GM19351 (cell line): ENCODE measurements at regions not wholly inside any gene's neighbourhood (a gene's known extent, or its start where the extent isn't known, plus 50 kb on each side); places are given as distances from the start of the nearest gene placed in this dataset.

Experiments
- ATAC-seq: cut with Tn5 transposase; IDR thresholded peaks from one replicate; pipeline ENCODE4 v1.9.1; 2021; ENCODE audit warnings: mild to moderate bottlenecking, moderate library complexity; ENCODE audit not compliant: unreplicated experiment

DNA sequence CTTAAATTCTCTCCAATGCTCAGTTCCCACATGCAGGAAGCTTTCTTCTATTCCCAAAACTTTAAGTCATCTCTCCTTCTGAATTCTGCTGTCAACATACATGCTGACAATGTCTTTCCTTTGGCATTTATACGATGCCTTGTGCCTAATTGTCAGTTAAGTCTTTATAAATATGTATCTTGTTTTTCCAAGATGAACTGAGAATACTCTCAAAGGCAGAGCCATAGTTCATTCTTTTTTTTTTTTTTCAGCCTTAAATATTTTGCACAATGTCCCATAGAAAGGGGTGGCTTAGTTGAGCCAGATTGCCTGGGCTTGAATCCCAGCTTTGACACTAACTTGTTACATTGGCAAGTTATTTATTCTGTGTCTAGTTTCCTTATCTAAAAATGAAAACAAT is 210.6 kb downstream of the QDPR start:
- no peak for ATAC-seq

DNA sequence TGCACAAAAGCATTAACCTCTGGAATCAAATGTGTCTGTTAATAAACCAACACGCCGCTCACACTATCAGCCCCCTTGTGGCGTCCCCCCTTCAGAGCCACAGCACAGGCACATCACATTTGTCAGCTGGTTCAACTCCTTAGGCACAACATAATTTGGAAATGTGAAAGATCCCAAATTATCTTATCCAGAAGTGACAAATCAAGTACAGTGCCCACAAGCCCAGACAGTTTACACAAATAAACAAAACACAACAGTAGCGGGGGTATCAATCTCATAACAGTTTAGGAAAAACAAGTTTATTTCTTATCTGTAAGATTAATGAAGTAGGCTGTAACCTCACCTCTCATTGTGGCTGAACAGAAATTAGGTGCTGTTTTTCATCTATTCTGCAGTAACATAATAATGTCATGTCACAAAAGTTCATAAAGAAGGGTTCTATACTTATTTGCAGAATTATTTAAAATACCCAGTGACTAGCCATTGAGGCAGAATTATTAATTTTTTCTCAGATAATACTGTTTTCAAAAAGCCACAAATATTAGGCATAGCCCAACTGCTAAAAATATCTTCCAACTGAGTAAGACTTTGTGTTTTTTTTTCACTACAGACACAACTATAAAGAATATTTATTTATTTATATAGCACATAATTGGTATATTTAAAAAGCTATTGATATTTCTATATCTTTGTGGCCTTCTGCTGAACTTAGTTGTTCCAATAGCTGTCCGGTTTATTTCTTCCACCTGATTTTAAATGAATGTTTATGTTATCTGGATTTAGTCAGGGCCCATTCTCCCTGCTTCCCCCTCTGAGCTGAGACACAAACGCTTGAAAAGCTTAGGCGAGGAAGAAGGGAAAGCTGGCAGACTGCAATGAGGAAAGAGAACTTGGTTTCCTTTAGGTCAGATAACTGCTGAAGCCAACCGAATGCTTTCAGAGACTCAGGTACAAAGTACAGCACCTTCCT is 214.7 kb downstream of the QDPR start:
- ATAC-seq, result no peak

DNA sequence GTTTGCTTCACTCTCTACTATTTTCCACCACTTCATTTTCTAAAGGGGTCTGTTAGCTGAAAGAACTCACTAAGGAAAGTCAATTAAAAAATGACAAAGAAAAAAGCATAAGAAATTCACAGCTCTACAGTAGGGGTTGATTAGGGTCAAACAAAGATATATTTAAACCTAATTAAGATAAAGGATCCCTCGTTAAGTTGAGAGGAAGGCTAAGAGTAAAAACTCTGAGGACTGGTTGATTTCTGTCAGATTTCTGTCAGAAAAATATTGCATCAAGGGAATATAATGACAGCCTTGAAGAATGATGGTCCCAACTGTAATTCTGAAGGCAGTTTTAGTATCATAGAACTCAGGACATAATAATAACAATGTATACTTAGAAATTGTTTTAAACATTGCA is 218.0 kb downstream of the QDPR start:
- no peak for ATAC-seq

DNA sequence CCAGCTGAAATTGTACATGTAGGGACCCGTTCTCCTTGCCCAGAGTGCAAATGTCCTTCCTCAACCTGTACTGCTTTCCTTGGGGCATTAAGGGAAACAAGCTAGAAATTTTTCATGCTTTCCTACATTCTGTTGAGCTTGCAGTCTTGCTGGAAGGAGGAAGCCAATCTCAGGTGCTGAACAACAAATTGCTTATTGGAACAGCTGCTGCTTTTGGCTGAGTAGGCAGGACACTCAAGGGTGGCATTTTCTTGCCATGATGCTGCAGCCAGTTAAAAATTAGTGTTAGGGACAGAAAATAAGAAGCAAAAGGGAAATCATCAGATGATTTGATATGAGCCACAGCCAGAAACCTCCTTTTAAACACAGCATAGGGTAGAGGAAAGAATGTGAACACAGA is 223.7 kb downstream of the QDPR start:
- ATAC-seq, result no peak

DNA sequence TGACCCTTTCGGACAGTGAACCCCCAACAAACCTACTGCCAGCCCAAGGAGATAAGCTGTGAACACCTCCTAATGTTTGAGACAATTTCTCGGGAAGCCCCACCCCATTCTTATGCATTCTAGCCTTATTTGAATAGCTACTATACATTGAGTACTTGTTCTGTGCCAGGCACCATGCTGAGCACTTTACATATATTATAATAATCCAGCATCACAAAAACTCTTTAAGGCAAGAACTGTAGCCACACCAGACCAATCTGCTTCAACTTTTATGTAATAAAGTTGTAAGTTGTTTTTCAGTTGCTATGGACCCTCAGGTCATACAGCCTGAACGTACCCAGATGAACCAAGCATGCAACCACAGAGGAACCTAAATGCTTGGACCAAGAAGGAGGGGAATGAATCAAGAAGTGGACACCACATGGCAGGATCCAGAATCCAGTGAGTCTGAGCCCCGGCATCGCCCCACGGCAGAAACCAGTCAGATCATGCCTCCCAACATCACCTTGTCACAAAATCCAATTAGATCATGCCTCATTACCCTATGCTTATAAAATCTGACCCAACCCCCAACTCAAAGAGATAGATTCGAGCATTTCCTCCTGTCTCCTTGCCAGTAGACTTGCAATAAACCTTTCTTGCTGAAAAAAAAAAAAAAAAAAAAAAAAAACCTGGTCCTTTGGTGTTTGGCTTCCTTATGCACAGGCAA is 225.0 kb downstream of the QDPR start:
- no peak for ATAC-seq

DNA sequence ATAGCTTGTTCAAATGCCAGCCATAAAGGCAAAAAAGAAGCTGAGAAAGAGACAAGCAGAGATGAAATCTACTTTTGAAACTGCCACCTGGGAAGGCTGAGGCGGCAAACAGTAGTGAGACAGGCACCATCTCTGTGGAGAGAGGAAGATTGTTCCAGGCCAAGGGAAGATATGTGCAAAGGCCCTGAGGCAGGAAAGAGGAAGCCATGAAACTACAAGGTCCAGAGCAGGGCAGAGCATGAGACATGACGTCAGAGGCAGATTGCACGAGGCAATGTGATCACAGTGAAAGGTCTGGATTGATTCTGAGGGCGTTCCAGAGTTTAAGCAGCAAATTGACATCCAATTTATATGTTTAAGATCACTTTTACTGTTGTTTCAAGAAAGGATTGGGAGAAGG is 226.1 kb downstream of the QDPR start:
- no peak for ATAC-seq

DNA sequence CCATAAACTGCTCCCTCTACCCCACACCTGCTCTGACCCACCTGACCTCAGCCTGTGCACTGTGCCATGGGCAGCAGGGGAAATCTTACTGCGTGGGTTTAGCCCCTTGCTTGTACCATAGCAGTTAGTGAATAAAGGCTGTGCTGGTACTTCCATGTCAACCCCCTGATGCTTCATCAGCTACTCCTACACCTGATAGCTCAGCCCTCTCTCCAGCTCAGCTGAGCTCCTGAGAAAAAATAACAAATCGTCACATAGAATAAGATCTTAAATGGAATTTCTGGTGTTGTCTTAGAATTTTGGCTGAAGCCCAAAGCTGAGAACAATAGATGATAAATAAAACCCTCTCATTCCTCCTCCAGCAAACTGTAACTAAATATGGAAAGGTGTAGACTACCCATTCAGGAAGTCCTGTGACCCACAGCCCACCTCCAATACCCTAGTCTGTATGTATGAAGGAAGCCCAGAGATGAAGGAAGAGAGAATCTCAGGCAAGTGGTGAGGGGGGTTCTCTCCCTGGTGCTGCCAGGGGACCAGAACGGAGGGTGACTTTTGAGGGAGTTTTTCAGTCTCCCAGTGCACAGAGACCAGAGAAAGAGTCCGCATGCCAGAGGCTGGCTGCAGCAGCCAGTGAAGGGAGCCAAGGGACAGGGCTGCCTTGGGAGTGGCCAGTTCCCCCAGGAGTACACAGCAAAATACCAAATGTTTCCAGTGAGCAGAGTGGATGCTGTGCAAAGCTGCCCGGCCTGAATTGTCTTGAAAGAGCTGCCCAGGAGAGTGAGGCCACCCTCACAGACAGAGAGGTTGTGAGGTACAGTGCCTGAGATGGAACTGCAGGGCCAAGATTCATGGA is 227.3 kb downstream of the QDPR start:
- no peak for ATAC-seq

DNA sequence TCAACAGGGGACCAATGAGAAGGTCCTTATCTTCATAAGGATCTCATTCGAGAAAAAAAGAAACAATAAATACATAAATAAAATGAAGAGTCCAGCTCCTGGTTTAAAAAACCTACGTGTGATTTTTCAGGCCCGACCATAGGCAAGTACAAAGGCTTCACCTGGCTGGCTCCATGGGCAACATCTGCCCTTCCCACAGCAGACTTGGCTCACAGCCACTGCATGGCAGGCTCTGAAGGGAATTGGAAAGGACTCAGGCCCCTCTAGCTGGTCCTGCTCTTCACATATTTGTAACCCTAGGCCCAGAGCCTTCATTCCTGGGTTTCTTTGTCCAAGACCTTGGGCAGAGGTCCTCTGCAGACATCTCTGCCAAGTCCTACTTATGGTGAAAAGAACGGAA is 228.1 kb downstream of the QDPR start:
- no peak for ATAC-seq

DNA sequence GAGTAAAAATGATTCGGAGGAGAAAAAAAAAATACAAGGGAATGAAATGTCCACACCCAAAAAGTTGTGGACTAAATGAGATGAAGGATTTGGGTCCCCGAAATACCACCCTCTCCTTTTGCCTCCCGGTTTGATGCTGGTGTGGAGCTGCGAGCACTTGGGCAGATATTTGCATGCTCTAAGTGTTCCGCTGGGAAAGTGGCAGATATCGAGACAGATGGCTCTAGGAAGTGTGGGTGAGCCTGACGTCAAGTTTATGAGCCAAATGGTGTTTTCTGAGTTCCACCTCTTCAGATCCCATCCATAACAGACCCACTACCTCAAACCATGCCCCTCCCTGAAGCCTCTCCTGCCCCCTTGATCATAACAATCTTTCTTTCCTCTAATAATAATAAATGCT is 228.6 kb downstream of the QDPR start:
- ATAC-seq, result no peak

DNA sequence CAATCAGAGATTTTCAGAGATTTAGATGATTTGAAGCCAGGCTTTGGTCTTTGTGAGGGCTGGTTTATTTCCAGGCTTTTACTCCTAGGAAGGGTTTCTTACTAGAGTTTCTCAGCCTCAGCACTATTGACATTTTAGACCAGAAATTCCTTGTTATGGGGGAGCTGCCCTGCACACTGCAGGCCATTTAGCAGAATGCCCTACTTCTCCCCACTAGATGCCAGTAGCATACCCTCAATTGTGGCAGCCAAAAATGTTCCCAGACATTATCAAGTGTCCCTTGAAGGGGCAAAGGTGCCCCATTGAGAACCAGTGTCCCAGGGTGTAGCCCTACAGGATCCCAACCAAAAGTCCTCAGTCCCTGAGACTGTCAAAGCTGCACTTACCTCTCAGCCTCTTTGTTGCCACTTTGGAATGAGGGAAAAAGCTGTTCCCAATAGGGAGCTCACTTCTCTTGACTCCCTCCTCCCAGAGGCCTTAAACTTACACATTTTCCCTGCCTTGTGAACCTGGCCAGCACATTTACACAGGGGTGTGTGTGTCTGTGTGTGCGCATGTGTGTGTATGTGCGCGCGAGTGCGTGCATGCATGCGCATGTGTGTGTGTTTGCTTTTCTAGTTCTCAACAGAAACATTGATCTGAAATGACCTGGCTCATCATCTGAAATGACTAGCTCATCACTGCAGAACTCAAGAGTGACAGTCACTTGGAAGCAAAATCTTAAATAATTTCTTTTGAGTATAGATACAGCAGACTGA is 231.4 kb downstream of the QDPR start:
- ATAC-seq, result no peak

DNA sequence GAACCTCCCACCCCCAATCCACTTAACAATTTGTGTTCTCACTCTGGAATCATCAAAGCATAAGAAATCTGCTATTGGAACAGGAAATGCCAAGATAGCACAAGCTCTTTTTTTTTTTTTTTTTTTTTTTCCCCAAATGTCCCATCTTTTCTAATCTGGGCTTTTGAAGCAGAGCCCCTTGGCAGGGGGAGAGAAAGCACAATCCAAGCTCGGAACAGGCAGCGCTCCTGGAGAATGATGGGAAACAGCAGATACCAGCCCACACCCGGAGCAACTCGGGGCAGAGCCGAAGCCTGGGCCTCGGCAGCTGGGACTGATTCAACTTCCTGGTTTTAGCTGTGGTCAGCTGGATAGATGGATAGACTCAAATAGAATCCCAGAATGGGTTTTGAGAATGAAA is 235.1 kb downstream of the QDPR start:
- ATAC-seq, result no peak

DNA sequence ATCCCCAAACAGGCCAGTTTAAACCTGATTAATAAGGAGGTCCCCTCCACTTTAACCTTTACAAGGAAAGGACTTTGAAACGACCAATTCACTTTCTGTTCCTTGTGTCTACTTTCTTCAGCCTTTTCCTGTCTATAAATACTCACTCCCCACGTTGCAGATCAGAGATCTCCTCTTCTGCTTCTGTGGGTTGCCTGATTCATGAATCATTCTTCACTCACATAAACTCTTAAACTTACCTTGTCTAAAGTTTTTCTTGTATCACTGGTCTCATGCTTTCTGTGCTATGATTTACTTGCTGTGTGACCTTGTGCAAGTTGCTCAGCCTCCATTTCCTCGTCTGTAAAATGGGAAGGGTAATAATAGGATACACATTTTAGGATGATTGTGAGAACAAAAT is 236.1 kb downstream of the QDPR start:
- no peak for ATAC-seq

DNA sequence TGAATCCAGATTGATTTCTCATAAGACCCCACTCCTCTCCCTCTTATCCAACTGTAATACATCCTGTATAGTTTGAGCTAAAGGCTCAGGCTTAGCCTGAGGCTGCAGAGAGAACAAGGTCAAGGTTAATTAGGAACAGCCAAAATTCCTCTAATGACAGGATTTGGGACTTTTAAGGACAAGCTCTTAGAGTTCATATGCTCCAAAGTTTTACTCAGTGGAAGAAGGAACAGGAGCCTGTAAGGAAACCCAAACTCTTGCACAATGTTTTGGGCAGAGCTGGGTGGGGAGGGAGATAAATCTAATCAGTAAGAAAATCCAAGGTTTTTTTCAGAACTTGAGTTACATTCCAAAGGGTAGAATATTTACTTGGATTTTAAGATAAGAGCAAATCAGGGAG is 238.8 kb downstream of the QDPR start:
- no peak for ATAC-seq

DNA sequence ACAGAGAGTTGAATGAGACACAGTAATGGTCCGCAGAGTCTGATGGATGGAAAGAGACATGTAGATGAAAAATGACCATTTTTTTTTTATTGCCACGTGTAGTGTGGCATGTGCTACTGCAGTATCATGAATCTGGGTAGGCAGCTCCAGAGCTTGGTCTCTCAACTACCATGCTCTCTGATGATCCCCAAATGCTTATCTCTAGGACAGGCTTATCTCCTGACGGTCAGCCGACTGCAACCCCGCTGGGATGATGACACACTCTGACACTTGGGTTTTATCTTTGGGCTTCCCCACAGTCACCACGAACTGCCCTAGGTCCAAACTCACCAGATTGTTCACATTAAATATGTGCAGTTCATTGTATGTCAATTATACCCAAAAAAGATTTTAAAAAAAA is 239.7 kb downstream of the QDPR start:
- no peak for ATAC-seq

DNA sequence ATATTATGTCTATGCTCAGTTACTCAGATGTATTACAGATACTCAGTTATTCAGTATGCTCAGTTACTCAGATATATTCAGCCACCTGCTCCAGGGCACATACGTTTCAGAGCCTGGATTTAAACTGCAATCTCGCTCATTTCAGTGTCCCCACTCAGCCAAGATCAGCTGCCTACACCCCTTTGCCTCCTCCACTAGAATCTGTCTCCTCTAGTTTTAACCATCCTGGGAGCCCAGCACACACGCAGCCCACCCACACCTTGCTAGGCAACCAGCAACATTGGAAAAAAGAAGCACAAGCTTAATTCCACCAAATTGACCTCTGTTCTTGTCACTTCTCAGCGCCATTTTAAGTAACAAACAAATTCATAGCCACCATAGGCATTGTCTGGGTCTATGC is 246.2 kb downstream of the QDPR start:
- ATAC-seq, result no peak

DNA sequence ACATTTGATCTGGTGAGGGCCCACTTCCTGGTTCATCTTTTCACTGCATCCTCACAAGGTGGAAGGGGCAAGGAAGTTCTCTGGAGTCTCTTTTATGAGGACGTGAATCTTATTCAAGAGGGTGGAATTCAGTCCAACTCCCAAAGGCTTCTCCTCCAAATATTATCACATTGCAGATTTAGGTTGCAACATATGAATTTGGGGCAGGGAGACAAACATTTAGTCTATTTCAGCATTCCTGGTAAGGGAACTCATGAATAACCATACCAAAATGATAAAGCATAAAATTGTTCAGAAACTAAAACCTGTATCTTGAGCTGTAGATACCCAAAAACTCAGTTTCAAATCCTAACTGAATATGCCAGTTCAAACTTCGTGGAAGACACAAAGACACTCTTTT is 246.8 kb downstream of the QDPR start:
- ATAC-seq, result no peak

DNA sequence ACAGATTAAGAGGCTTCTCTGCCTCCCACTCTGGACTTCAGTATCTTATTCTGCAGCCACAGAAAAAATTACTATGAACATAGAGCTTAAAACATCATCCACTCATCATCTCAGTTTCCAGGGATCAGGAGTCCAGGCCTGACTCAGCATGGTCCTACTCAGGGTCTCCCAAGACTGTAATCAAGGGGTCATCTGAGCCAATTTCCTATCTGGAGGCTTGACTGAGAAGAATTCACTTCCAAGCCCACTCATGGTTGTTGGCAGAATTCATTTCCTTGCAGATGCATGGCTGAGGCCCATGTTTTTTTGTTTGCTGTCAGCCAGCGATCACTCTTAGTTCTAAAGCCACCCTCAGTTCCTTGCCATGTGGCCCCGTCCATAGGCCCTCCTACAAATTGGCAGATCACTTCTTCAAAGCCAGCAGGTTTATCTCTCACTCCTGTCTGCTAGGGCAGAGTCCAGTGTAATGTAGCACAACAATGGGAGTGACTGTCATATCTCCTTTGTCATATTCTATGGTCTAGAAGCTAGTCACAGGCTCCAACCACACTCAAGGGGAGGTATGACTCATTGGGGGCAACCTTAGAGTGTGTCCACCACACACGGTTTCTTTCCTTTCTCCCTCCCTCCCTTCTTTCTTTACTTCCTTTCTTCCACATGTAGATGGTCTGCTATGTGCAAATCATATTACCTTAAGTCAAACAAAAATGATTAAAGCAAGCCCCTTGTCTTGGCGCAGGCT is 251.6 kb downstream of the QDPR start:
- ATAC-seq, result no peak

DNA sequence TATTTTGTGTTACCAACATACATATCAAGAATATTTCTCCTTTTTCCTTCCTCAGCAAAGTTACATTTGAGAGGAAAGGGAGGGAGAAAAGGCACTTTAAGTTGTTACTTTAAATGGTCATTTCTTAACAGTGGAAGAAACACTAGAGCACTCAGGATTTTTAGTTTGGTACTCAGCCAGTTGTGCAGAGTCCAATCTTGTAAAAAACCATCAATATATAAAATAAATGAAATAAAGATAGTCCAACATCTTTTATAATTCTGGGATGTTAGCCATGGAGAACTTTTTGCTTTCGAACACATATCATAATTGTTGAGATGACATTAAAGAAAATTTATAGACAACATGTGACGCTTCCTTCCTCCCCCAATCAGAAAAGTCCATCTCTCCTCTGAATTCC is 253.8 kb downstream of the QDPR start:
- no peak for ATAC-seq

DNA sequence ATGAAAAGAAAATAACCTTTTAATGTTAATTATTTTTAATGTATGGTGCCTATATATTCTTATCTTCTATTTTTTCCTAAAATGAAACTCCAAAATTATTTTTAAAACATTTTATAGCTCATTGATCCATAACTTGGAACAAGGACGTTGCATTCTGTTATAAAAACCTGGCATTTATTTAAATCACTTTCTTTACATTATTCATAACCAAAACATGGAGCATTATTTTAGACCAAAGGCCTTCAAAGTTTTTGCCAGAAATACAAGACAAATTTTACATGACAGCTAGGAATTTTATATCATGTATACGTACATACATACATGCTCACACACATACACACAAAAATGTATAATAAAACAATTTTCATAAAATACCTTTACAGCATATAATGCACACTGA is 259.8 kb downstream of the QDPR start:
- ATAC-seq, result no peak

DNA sequence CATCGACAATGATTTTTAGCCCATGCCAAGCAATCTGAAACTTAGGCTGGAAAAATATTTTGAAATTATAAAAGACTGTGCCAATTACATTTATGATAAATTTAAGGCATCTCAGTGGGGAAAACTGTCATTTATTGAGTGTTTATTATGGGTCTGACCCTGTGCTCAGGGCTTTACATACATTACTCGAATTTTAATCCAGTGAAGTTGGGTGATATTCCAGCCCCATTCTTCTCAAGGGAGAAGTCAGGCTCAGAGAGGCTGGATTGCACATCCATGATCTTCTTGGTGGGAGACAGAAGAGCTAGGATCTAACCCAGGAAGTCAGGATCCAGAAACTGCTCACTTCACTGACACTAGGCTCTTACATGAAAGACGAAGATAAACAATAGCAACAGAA is 260.8 kb downstream of the QDPR start:
- no peak for ATAC-seq
